BE2C (cell line): ENCODE measurements at regions not wholly inside any gene's neighbourhood (a gene's known extent, or its start where the extent isn't known, plus 50 kb on each side); places are given as distances from the start of the nearest gene placed in this dataset.

Source experiments
- DNase-seq: peaks from one replicate; pipeline ENCODE4 v3.0.0-alpha.2; 2020
- H3K27me3 ChIP-seq: fragments of 250-450 bp; sonication (Bioruptor Pico); 2 replicates; pipeline ENCODE4 v1.5.1; 2020; ENCODE audit warnings: mild to moderate bottlenecking
- H3K36me3 ChIP-seq: fragments of 250-450 bp; sonication (Bioruptor Pico); 2 replicates; pipeline ENCODE4 v1.5.1; 2020; ENCODE audit warnings: mild to moderate bottlenecking
- H3K4me1 ChIP-seq: fragments of 250-450 bp; sonication (Bioruptor Pico); 2 replicates; pipeline ENCODE4 v1.5.1; 2020
- H3K4me3 ChIP-seq: 2 replicates; pipeline ENCODE4 v1.5.1; 2011; ENCODE audit warnings: low read depth, low read length
- H3K9me3 ChIP-seq: fragments of 250-450 bp; sonication (Bioruptor Pico); 2 replicates; pipeline ENCODE4 v1.5.1; 2020
- CTCF ChIP-seq: IDR thresholded peaks from 2 replicates; pipeline ENCODE4 v1.5.1; 2012; ENCODE audit warnings: mild to moderate bottlenecking, low read depth, low read length

DNA sequence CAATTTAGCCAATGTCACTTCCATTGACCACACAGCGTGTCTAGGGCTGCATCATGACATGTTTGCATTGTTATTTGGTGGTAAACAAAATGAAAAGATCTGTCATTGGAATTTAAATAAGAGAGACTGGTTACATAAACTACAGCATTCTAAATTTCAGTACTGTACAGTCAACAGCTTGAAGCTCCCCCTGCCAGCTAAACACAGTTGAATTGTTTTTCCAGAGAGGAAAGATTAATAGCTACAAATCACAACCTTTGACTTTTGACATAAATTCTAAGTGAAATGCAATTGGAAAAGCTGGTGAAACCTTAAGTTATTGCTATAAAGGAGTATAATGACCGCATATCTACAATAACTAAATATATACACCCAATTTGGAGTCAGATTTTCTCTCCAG, 1600.0 kb upstream of the ACVR2A start:
- H3K36me3 ChIP-seq = no peaks in the 10 kb centered on the region
- no peak for TF ChIP-seq CTCF
- H3K9me3 ChIP-seq = no peaks in the 10 kb centered on the region
- H3K27me3 ChIP-seq = no peaks in the 10 kb centered on the region
- no peaks in the 10 kb centered on the region for H3K4me1 ChIP-seq
- no peak overlapping the region for H3K4me3 ChIP-seq
- DNase-seq = no peak

- TF ChIP-seq CTCF = no peak
- no peaks in the 10 kb centered on the region for H3K4me1 ChIP-seq
- H3K36me3 ChIP-seq = no peaks in the 10 kb centered on the region
- no peaks in the 10 kb centered on the region for H3K9me3 ChIP-seq
- no peak overlapping the region for H3K4me3 ChIP-seq
- no peaks in the 10 kb centered on the region for H3K27me3 ChIP-seq
- DNase-seq = no peak
Observed at GRCh38 chr2:146244131-146244530, 1600.7 kb upstream of the ACVR2A start.

DNA sequence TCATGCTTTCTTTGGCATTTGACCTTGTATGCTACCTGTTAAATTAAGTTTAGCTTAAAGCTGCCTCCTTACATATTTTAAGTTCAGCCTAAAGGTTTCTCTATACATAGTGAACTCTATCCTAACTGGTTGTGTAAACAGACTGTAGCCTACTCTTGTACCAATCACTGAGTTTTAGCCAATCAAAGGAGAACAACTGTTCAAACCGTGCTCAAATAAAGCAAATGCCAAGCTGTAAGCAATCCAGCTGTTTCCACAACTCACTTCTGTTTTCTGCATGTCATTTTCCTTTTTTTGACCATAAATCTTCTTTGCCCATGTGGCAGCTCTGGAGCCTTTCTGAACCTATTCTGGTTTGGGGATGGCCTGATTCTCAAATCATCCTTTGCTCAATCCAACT, 1603.8 kb upstream of the ACVR2A start:
- no peaks in the 10 kb centered on the region for H3K9me3 ChIP-seq
- no peaks in the 10 kb centered on the region for H3K4me1 ChIP-seq
- no peaks in the 10 kb centered on the region for H3K36me3 ChIP-seq
- no peak for TF ChIP-seq CTCF
- no peak overlapping the region for H3K4me3 ChIP-seq
- no peaks in the 10 kb centered on the region for H3K27me3 ChIP-seq
- DNase-seq = no peak

GRCh38 chr2:146240391-146240790, 1604.4 kb upstream of the ACVR2A start:
- Histone ChIP-seq H3K4me1 (no peaks in the 10 kb centered on the region), H3K9me3 (no peaks in the 10 kb centered on the region), H3K36me3 (no peaks in the 10 kb centered on the region), H3K27me3 (no peaks in the 10 kb centered on the region), H3K4me3 (no peak overlapping the region)
- DNase-seq = no peak
- TF ChIP-seq CTCF = no peak

DNA sequence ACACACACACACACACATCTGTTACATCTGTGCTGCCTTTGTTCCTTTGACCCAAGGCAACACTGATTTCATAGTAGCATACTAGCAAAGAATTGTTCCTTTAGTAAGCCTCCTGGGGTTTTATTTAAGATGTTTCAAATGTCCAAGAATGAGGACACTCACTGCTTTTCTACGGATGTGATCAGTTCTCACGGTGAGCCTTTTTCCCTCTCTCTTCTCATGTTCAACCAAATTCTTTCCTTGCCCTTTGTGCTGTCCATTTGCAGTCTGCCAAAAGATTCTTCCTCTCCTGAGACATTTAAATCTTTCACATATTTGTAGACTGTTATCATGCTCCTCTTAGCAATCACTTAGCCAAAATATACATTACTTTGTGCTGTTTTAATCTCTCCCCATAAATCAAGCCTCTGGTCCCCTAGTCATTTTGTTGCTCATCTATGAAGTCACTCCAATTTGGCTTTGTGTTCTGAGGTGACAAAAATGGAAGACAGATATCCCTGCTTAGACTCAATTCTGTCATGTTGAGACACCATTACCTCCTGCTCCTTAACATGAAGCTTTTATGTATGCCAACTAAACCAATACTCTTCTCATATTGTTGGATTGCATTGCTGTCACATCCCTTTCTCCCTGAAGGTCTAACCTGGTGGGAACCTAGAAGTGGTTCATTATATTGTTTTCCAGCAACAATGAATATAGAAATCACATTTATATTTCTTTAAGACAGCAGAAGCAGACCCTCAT, 1605.3 kb upstream of the ACVR2A start:
- no peak for TF ChIP-seq CTCF
- H3K27me3 ChIP-seq = no peaks in the 10 kb centered on the region
- H3K36me3 ChIP-seq = no peaks in the 10 kb centered on the region
- no peaks in the 10 kb centered on the region for H3K4me1 ChIP-seq
- H3K4me3 ChIP-seq = no peak overlapping the region
- no peak for DNase-seq
- H3K9me3 ChIP-seq = no peaks in the 10 kb centered on the region

GRCh38 chr2:146238254-146238966, 1606.4 kb upstream of the ACVR2A start:
- TF ChIP-seq CTCF = no peak
- Histone ChIP-seq H3K27me3 (no peaks in the 10 kb centered on the region), H3K36me3 (no peaks in the 10 kb centered on the region), H3K4me1 (no peaks in the 10 kb centered on the region), H3K9me3 (no peaks in the 10 kb centered on the region), H3K4me3 (no peak overlapping the region)
- no peak for DNase-seq
